Adipocyte (in vitro differentiated cells): ENCODE measurements at regions not wholly inside any gene's neighbourhood (a gene's known extent, or its start where the extent isn't known, plus 50 kb on each side); places are given as distances from the start of the nearest gene placed in this dataset.
"Not testable (repeated sequence)": the region's sequence is repeated elsewhere in the genome, so short reads cannot be mapped to it uniquely, and the experiment has no call there.

Source experiments
- DNase-seq: peaks from one replicate; pipeline ENCODE4 v3.0.0-alpha.2; 2015; ENCODE audit warnings: low read depth
- H3K27me3 ChIP-seq: replicated peaks from 2 replicates; pipeline ENCODE4 v1.7.0; 2013; ENCODE audit warnings: mild to moderate bottlenecking, low read length, moderate library complexity; ENCODE audit not compliant: control insufficient read depth, insufficient read depth
- H3K36me3 ChIP-seq: 2 replicates; pipeline ENCODE4 v1.7.0; 2013; ENCODE audit warnings: low read length, mild to moderate bottlenecking, moderate library complexity; ENCODE audit not compliant: control insufficient read depth, insufficient read depth, severe bottlenecking
- H3K4me1 ChIP-seq: 2 replicates; pipeline ENCODE4 v1.7.0; 2013; ENCODE audit warnings: mild to moderate bottlenecking, low read length, moderate library complexity; ENCODE audit not compliant: control insufficient read depth, insufficient read depth
- H3K4me3 ChIP-seq: 2 replicates; pipeline ENCODE4 v1.7.0; 2013; ENCODE audit warnings: mild to moderate bottlenecking, low read length, moderate library complexity
- H3K9ac ChIP-seq: 2 replicates; pipeline ENCODE4 v1.7.0; 2013; ENCODE audit warnings: mild to moderate bottlenecking, low read length, moderate library complexity
- H3K9me3 ChIP-seq: 2 replicates; pipeline ENCODE4 v1.7.0; 2013; ENCODE audit warnings: mild to moderate bottlenecking, low read length, moderate library complexity; ENCODE audit not compliant: control insufficient read depth

DNA sequence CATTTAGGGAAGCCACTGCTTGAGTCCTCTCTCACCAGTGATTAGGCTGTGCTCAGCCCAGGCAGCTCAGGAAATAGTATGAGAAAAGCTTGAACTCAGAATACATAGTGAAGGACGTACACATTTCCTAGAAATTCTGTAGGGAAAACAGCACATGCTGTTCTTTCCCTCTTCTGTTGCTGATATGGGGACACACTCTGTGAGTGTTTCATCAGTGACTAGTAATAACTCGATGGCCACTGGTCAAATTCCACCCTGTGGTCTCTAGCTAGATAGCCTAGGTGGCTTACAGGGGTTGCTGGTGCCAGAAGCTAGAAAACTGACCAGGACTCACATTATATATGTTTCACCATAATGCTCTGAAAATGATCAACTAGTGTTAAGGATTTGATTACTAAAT lies 259.8 kb upstream of the SOX4 start:
- no peaks in the 10 kb centered on the region for H3K36me3 ChIP-seq
- DNase-seq = no peak
- peaks cover 3% of the 10 kb centered on the region for H3K4me1 ChIP-seq
- no peaks in the 10 kb centered on the region for H3K27me3 ChIP-seq
- H3K4me3 ChIP-seq = no peak overlapping the region
- no peak overlapping the region for H3K9ac ChIP-seq
- H3K9me3 ChIP-seq = peaks cover 5% of the 10 kb centered on the region

DNA sequence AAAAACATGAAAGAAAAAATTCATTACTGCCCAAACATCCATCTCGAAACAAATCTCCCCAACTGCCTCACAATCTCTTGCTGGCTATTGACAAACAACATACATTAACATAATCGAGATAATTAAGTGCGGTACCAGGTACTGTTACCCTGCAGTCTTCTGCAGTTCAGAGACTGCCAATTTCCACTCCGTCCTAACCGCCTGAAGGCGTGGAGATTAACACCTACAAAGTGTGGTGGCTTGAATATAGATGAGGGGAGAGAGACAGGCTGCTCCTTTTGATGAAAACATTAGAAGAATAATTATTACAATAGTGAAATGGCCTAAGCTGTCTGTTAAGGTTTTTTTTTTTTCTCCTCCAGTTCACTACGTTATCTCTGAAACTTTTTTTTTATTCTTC lies 258.9 kb upstream of the SOX4 start:
- no peak for DNase-seq
- H3K4me1 ChIP-seq = peaks cover 3% of the 10 kb centered on the region
- H3K27me3 ChIP-seq = no peaks in the 10 kb centered on the region
- no peak overlapping the region for H3K4me3 ChIP-seq
- H3K36me3 ChIP-seq = no peaks in the 10 kb centered on the region
- peaks cover 5% of the 10 kb centered on the region for H3K9me3 ChIP-seq
- no peak overlapping the region for H3K9ac ChIP-seq

- H3K27me3 ChIP-seq = no peaks in the 10 kb centered on the region
- no peak for DNase-seq
- peaks cover 5% of the 10 kb centered on the region for H3K9me3 ChIP-seq
- H3K4me3 ChIP-seq = no peak overlapping the region
- H3K4me1 ChIP-seq = peaks cover 3% of the 10 kb centered on the region
- H3K9ac ChIP-seq = no peak overlapping the region
- no peaks in the 10 kb centered on the region for H3K36me3 ChIP-seq
Measured at GRCh38 chr6:21335591-21335990, 258.0 kb upstream of the SOX4 start.

- Histone ChIP-seq H3K27me3 (no peaks in the 10 kb centered on the region), H3K9ac (no peak overlapping the region), H3K36me3 (no peaks in the 10 kb centered on the region), H3K4me1 (no peaks in the 10 kb centered on the region), H3K9me3 (peaks cover 5% of the 10 kb centered on the region), H3K4me3 (no peak overlapping the region)
- no peak for DNase-seq
Measured at GRCh38 chr6:21337263-21337662, 256.3 kb upstream of the SOX4 start.

GRCh38 chr6:21340573-21340972 lies 253.0 kb upstream of the SOX4 start:
- Histone ChIP-seq H3K9ac (no peak overlapping the region), H3K36me3 (no peaks in the 10 kb centered on the region), H3K4me3 (no peak overlapping the region), H3K9me3 (peaks cover 5% of the 10 kb centered on the region), H3K4me1 (no peaks in the 10 kb centered on the region), H3K27me3 (no peaks in the 10 kb centered on the region)
- no peak for DNase-seq

GRCh38 chr6:21341910-21342309 lies 251.6 kb upstream of the SOX4 start:
- H3K9ac ChIP-seq = no peak overlapping the region
- no peaks in the 10 kb centered on the region for H3K4me1 ChIP-seq
- no peak for DNase-seq
- H3K9me3 ChIP-seq = peaks cover 1% of the 10 kb centered on the region
- H3K27me3 ChIP-seq = no peaks in the 10 kb centered on the region
- no peaks in the 10 kb centered on the region for H3K36me3 ChIP-seq
- no peak overlapping the region for H3K4me3 ChIP-seq

DNA sequence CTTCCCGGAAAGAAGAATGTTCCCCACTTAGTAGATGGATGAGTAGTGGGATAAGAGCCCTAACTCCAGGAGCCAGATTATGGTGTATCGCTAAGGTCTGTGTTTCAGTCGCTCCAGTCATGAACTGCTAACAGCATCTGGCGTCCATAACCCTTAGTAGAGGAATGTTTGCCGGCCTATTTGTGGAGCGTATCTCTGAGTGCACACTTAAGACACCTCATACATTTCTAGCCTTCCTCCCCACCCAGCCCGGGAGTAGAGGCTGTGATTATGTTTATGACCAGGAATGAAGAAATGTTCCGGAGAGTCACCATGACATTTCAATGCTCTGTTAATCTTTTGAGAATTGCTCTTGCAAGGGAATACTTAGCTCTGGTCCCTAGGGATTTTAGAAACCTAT lies 251.1 kb upstream of the SOX4 start:
- no peak overlapping the region for H3K4me3 ChIP-seq
- H3K9ac ChIP-seq = no peak overlapping the region
- H3K27me3 ChIP-seq = no peaks in the 10 kb centered on the region
- peak; percentile 19 for DNase-seq
- no peaks in the 10 kb centered on the region for H3K9me3 ChIP-seq
- H3K36me3 ChIP-seq = no peaks in the 10 kb centered on the region
- no peaks in the 10 kb centered on the region for H3K4me1 ChIP-seq

DNA sequence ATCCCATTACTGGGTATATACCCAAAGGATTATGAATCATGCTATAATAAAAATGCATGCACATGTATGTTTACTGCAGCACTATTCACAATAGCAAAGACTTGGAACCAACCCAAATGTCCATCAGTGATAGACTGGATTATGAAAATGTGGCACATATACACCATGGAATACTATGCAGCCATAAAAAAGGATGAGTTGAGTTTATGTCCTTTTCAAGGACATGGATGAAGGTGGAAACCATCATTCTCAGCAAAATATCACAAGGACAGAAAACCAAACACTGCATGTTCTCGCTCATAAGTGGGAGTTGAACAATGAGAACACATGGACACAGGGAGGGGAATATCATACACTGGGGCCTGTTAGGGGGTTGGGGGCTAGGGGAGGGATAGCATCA lies 247.8 kb upstream of the SOX4 start:
- not testable (repeated sequence) for H3K36me3 ChIP-seq, H3K4me1 ChIP-seq, H3K4me3 ChIP-seq, H3K9me3 ChIP-seq, H3K9ac ChIP-seq, H3K27me3 ChIP-seq, DNase-seq

DNA sequence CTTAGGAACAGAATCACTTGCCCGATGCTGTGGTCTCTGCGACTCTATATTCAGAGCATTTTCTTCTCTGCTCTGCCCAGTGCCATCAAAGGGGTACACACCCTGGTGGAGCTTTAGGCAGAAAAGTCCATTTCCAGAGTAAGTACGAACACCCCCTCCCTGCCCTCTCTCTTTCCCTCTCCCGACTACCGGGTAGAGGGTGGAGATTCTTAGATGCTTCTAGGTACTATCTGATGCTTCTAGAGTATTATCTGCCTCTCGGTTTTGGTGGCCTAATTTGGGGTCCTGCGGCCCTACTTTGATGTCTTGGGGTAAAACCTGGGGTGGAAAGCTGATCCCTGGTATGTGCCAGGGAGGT lies 245.4 kb upstream of the SOX4 start:
- H3K4me3 ChIP-seq = peak overlapping the region; percentile 51
- H3K4me1 ChIP-seq = peaks cover 14% of the 10 kb centered on the region
- H3K27me3 ChIP-seq = no peaks in the 10 kb centered on the region
- DNase-seq = no peak
- no peaks in the 10 kb centered on the region for H3K9me3 ChIP-seq
- no peaks in the 10 kb centered on the region for H3K36me3 ChIP-seq
- no peak overlapping the region for H3K9ac ChIP-seq

- Histone ChIP-seq H3K9ac (peak overlapping the region; percentile 9), H3K4me3 (peak overlapping the region; percentile 51), H3K9me3 (no peaks in the 10 kb centered on the region), H3K27me3 (no peaks in the 10 kb centered on the region), H3K36me3 (no peaks in the 10 kb centered on the region), H3K4me1 (peaks cover 14% of the 10 kb centered on the region)
- DNase-seq = peak; percentile 76
Measured at GRCh38 chr6:21348504-21349195, 244.9 kb upstream of the SOX4 start.

DNA sequence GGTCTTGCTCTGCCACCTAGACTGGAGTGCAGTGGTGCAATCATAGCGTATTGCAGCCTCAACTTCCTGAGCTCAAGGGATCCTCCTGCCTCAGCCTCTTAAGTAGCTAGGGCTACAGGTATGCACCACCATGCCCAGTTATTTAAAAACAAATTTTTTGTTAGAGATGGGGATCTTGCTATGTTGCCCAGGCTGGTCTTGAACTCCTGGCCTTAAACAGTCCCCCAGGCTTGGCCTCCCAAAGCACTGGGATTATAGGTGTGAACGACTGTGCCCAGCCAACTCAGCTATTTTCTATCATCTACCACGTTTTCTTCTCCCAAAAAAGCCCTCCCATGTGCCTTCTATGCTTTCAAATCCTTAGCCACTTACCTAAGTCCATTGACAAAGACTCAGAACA lies 243.7 kb upstream of the SOX4 start:
- no peak overlapping the region for H3K9ac ChIP-seq
- no peaks in the 10 kb centered on the region for H3K36me3 ChIP-seq
- H3K27me3 ChIP-seq = no peaks in the 10 kb centered on the region
- H3K4me1 ChIP-seq = peaks cover 14% of the 10 kb centered on the region
- no peak overlapping the region for H3K4me3 ChIP-seq
- no peak for DNase-seq
- no peaks in the 10 kb centered on the region for H3K9me3 ChIP-seq

DNA sequence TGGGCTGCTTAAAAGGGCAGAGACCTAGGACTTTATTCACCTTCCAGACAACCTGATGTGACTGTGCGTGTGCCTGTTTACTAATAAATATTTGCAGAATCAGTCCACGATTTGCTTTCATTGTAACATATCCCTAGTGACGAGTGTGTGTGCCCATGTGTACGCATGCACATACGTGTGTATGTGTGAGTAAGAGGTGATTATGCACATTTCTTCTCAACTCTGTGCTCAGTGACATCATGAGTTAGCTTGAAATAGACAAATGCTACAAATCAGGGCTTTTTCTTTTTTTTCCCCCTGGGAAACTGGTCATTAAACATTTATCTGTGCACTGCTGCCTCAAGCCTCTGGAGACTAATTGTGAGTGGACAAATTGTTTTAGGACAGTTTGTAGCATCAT lies 242.6 kb upstream of the SOX4 start:
- Histone ChIP-seq H3K9ac (no peak overlapping the region), H3K9me3 (no peaks in the 10 kb centered on the region), H3K36me3 (no peaks in the 10 kb centered on the region), H3K4me1 (peaks cover 14% of the 10 kb centered on the region), H3K4me3 (no peak overlapping the region), H3K27me3 (no peaks in the 10 kb centered on the region)
- DNase-seq = no peak
